ENCODE measurements at regions not wholly inside any gene's neighbourhood (a gene's known extent, or its start where the extent isn't known, plus 50 kb on each side); places are given as distances from the start of the nearest gene placed in this dataset.
A peak's percentile ranks its signal among the peaks of the same experiment; 100 is the strongest.
"Not testable (repeated sequence)": the region's sequence is repeated elsewhere in the genome, so short reads cannot be mapped to it uniquely, and the experiment has no call there.

GRCh38 chr20:48031122-48031521, 245.8 kb upstream of the SULF2 start:
- DNase-seq (ENCODE audit: low read depth, low spot score), result no peak
- TF ChIP-seq, protein P1, sequence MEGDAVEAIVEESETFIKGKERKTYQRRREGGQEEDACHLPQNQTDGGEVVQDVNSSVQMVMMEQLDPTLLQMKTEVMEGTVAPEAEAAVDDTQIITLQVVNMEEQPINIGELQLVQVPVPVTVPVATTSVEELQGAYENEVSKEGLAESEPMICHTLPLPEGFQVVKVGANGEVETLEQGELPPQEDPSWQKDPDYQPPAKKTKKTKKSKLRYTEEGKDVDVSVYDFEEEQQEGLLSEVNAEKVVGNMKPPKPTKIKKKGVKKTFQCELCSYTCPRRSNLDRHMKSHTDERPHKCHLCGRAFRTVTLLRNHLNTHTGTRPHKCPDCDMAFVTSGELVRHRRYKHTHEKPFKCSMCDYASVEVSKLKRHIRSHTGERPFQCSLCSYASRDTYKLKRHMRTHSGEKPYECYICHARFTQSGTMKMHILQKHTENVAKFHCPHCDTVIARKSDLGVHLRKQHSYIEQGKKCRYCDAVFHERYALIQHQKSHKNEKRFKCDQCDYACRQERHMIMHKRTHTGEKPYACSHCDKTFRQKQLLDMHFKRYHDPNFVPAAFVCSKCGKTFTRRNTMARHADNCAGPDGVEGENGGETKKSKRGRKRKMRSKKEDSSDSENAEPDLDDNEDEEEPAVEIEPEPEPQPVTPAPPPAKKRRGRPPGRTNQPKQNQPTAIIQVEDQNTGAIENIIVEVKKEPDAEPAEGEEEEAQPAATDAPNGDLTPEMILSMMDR (IDR thresholded peaks at IDR 0.05; ENCODE audit: insufficient read depth, low read length, missing control alignments), result no peak
- CTCF ChIA-PET, result no interaction called here
- no peak overlapping the region for H3K4me3 ChIP-seq (ENCODE audit: low read depth, low read length)
- POLR2A ChIA-PET, result no interaction called here

- ChIA-PET CTCF (interaction anchor here (2.2 kb wide), 1 partner anchor 594 kb away, joined by 5 read pairs; no protein-coding TSS in a partner anchor), POLR2A (no interaction called here)
- DNase-seq (ENCODE audit: low read depth, low spot score), result no peak
- TF ChIP-seq, protein P1 (IDR thresholded peaks at IDR 0.05; ENCODE audit: insufficient read depth, low read length, missing control alignments), result no peak
- no peak overlapping the region for H3K4me3 ChIP-seq (ENCODE audit: low read depth, low read length)
Observed at GRCh38 chr20:48026981-48027592, 241.8 kb upstream of the SULF2 start.

DNA sequence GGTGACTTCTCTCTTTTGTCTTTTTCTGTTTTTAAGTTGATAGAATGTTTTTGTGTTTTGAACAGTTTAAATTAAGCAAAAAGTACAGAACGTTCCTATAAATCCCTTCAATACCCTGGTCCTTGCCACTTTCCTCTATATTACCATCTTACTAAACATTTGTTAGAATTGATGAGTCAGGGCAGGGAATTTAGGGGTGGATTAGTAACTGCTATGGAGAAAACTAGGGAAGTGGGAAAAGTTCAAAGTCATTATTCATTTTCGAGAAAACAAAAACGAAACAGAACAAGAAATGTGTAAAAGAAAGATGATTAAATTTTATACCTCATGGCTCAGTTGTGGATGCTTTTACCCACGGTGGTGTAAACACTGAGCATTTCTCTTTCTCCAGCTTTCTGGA, 240.4 kb upstream of the SULF2 start:
- peak; percentile 29 for DNase-seq (ENCODE audit: low read depth, low spot score)
- H3K4me3 ChIP-seq (ENCODE audit: low read depth, low read length), result peak overlapping the region; percentile 16
- CTCF ChIA-PET, result interaction anchor here (1.2 to 2.2 kb wide), 2 partner anchors 166 to 595 kb away, joined by 4 to 5 read pairs; no protein-coding TSS in a partner anchor
- POLR2A ChIA-PET, result no interaction called here
- TF ChIP-seq, protein P1 (IDR thresholded peaks at IDR 0.05; ENCODE audit: insufficient read depth, low read length, missing control alignments), result no peak

- TF ChIP-seq, protein P1 (IDR thresholded peaks at IDR 0.05; ENCODE audit: insufficient read depth, low read length, missing control alignments), result peak; percentile 26
- ChIA-PET CTCF (interaction anchor here (0.8 to 1.2 kb wide), 2 partner anchors 167 to 595 kb away, joined by 3 to 4 read pairs; no protein-coding TSS in a partner anchor), POLR2A (no interaction called here)
- H3K4me3 ChIP-seq (ENCODE audit: low read depth, low read length), result peak overlapping the region; percentile 52
- peak; percentile 58 for DNase-seq (ENCODE audit: low read depth, low spot score)
Observed at GRCh38 chr20:48025051-48025515, 239.8 kb upstream of the SULF2 start.

- DNase-seq (ENCODE audit: low read depth, low spot score), result no peak
- CTCF ChIA-PET, result interaction anchor here (0.8 to 1.2 kb wide), 2 partner anchors 167 to 596 kb away, joined by 3 to 4 read pairs; no protein-coding TSS in a partner anchor
- TF ChIP-seq, protein P1 (IDR thresholded peaks at IDR 0.05; ENCODE audit: insufficient read depth, low read length, missing control alignments), result no peak
- POLR2A ChIA-PET, result no interaction called here
- H3K4me3 ChIP-seq (ENCODE audit: low read depth, low read length), result no peak overlapping the region; the same call in 1 of the 2 replicates
Observed at GRCh38 chr20:48024539-48024938, 239.3 kb upstream of the SULF2 start.

DNA sequence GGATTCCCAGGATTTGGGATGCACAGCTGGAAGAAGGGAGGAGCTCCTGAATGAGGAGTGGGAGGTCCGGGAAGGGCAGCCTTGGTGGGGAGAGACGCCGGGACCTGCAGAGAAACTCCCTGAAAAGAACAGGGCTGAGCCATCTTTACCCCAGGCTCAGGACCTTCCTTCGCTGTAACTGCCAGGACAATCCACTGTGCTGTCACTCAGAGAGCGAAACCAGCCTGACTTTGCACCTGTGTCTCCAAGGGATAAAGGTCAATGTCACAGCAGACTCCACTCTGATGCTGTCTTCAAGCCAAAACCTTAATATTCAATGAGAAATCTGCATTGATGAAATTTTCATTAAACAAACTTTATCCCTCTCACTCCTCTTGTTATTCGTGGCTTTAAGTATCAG, 235.4 kb upstream of the SULF2 start:
- CTCF ChIA-PET, result interaction anchor here (1.3 kb wide), 1 partner anchor 600 kb away, joined by 4 read pairs; no protein-coding TSS in a partner anchor
- POLR2A ChIA-PET; H3K4me3 ChIP-seq (ENCODE audit: low read depth, low read length); DNase-seq (ENCODE audit: low read depth, low spot score): not testable (repeated sequence)

All from AG04449 (cell line).